ENCODE measurements at regions not wholly inside any gene's neighbourhood (a gene's known extent, or its start where the extent isn't known, plus 50 kb on each side); places are given as distances from the start of the nearest gene placed in this dataset.

DNA sequence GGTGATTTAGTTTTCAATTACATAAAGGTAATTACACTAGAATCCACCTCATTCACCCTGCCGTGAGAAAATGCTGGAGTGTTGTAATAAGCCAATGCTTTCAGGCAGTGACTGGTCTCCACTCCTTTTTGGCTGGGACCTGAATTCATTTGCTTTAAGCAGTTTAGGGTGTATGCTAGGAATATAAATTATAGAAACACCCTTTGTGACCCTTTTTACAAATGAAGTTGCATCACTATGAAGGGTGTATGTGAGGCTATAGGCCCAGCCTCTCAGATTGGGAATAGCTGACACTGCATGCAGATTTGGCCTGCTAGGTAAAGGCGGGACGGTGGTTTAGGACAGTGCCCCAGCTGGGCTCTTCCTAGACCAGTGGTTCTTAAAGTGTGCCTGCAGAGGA lies 50.8 kb upstream of the NFE2L2 start:
- ChIA-PET CTCF (ENCODE audit: partially characterized antibody) (interaction anchor here (1.0 to 2.8 kb wide), 8 partner anchors 10 to 482 kb away, joined by 3 to 17 read pairs (median 4); partner anchors contain the start of gene NFE2L2), POLR2A (ENCODE audit: partially characterized antibody) (interaction anchor here (0.9 to 3.9 kb wide), 4 partner anchors 18 to 93 kb away, joined by 3 to 16 read pairs (median 4); partner anchors contain the start of gene NFE2L2)
- Histone ChIP-seq H2AFZ (ENCODE audit: low read length) (no peak overlapping the region), H4K91ac (replicated peaks; ENCODE audit: insufficient read length, low read length) (no peak overlapping the region), H4K8ac (ENCODE audit: extremely low read depth, insufficient read depth, low read length) (no peak overlapping the region), H3K18ac (ENCODE audit: extremely low read depth, low read length) (no peak overlapping the region), H4K5ac (ENCODE audit: insufficient read length, low read depth, low read length) (no peak overlapping the region), H3K27me3 (replicated peaks in 1 of 4; ENCODE audit: control insufficient read depth in 3 of 4, extremely low read depth in 1 of 4, insufficient read depth in 3 of 4, low read length in 3 of 4) (no peaks in the 10 kb centered on the region), H3K4me3 (ENCODE audit: extremely low read depth in 1 of 4, insufficient read depth in 2 of 4, low read depth in 3 of 4, low read length in 4 of 4) (no peak overlapping the region), H3K27ac (ENCODE audit: low read depth, low read length) (no peak overlapping the region), H3K9ac (replicated peaks in 1 of 4; ENCODE audit: extremely low read depth in 1 of 4, low read depth in 3 of 4, low read length in 3 of 4) (no peak overlapping the region), H2AK5ac (ENCODE audit: low read depth, low read length) (no peak overlapping the region), H3K36me3 (ENCODE audit: control insufficient read depth in 2 of 4, insufficient read depth in 4 of 4, low read length in 3 of 4) (no peaks in the 10 kb centered on the region), H2BK120ac (replicated peaks; ENCODE audit: low read depth, low read length) (no peak overlapping the region), H3K56ac (replicated peaks; ENCODE audit: insufficient read length, low read depth, low read length) (no peak overlapping the region), H2BK5ac (ENCODE audit: low read depth, low read length) (no peak overlapping the region), H3K23ac (ENCODE audit: insufficient read length) (no peak overlapping the region), H3K4me2 (ENCODE audit: insufficient read depth in 1 of 2, low read depth in 2 of 2, low read length in 2 of 2) (no peak overlapping the region), H3K4ac (replicated peaks; ENCODE audit: insufficient read length, low read depth, low read length) (no peak overlapping the region), H3K14ac (ENCODE audit: insufficient read length) (no peak overlapping the region), H3K79me1 (ENCODE audit: low read depth, low read length) (no peaks in the 10 kb centered on the region), H3K79me2 (ENCODE audit: control insufficient read depth in 1 of 2, insufficient read depth in 2 of 2, low read length in 2 of 2) (no peaks in the 10 kb centered on the region), H2BK20ac (ENCODE audit: low read length) (no peak overlapping the region), H3K9me3 (ENCODE audit: insufficient read depth in 2 of 2, low read depth in 1 of 2, low read length in 1 of 2) (no peaks in the 10 kb centered on the region), H2BK15ac (ENCODE audit: low read length) (no peak overlapping the region), H3K4me1 (replicated peaks in 1 of 4; ENCODE audit: control insufficient read depth in 3 of 4, insufficient read depth in 4 of 4, low read length in 3 of 4) (peaks cover 0 to 5% (median 2%) of the 10 kb centered on the region in 4 experiments; a peak in 3 of 7 replicates), H4K20me1 (replicated peaks in 1 of 2; ENCODE audit: control insufficient read depth in 1 of 2, insufficient read depth in 2 of 2, low read length in 2 of 2) (no peaks in the 10 kb centered on the region), H2BK12ac (ENCODE audit: low read depth, low read length) (no peak overlapping the region), H3K23me2 (ENCODE audit: low read depth, low read length) (no peaks in the 10 kb centered on the region)
- FAIRE-seq, result no peak
- TF ChIP-seq JUN (IDR thresholded peaks at IDR 0.05; ENCODE audit: low read depth, low read length), result no peak
- no peak for TF ChIP-seq KDM1A (IDR thresholded peaks at IDR 0.05; ENCODE audit: borderline replicate concordance, low read length)
- no peak for TF ChIP-seq SP4 (IDR thresholded peaks at IDR 0.05; ENCODE audit: low read length)
- TF ChIP-seq NRF1 (IDR thresholded peaks at IDR 0.05; ENCODE audit: low read depth, low read length), result no peak
- TF ChIP-seq CEBPB (IDR thresholded peaks at IDR 0.05; ENCODE audit: low read depth, low read length), result 0 out of 2 replicates have a peak, but pooled peaks have one; percentile 10
- WGBS, 2 experiments (ENCODE audit: extremely low coverage in 1 of 2, insufficient coverage in 1 of 2, insufficient read length in 1 of 2, insufficient replicate concordance in 2 of 2, low coverage in 1 of 2, low lambda C conversion rate in 2 of 2, missing lambda C conversion rate in 1 of 2), result 62% methylated on average over 3 of the region's 3 CpGs; no CpG with 5 or more reads in 1 of the 2 experiments
- no peak for DNase-seq (ENCODE audit: low read depth in 1 of 2, low spot score in 2 of 2)
